VCaP (cell line): ENCODE measurements at regions not wholly inside any gene's neighbourhood (a gene's known extent, or its start where the extent isn't known, plus 50 kb on each side); places are given as distances from the start of the nearest gene placed in this dataset.
"Not testable (repeated sequence)": the region's sequence is repeated elsewhere in the genome, so short reads cannot be mapped to it uniquely, and the experiment has no call there.

Source experiments
- H3K27ac ChIP-seq: fragments of 450-650 bp; 2 replicates; pipeline ENCODE4 v1.5.1; 2017
- CTCF ChIP-seq: fragments of 450-650 bp; conservative IDR thresholded peaks from 2 replicates; pipeline ENCODE4 v1.5.1; 2017; ENCODE audit warnings: mild to moderate bottlenecking, moderate library complexity

GRCh38 chr6:81612136-81612535 is 140.3 kb downstream of the TENT5A start:
- H3K27ac ChIP-seq, result no peak overlapping the region
- TF ChIP-seq CTCF, result no peak

- no peak for TF ChIP-seq CTCF
- H3K27ac ChIP-seq, result no peak overlapping the region
Observed at GRCh38 chr6:81609736-81610135, 142.7 kb downstream of the TENT5A start.

GRCh38 chr6:81608776-81609175 is 143.7 kb downstream of the TENT5A start:
- no peak overlapping the region for H3K27ac ChIP-seq
- TF ChIP-seq CTCF, result no peak

- no peak overlapping the region for H3K27ac ChIP-seq
- TF ChIP-seq CTCF, result no peak
Observed at GRCh38 chr6:81606965-81607381, 145.5 kb downstream of the TENT5A start.

GRCh38 chr6:81605526-81605925 is 147.0 kb downstream of the TENT5A start:
- H3K27ac ChIP-seq, result no peak overlapping the region

GRCh38 chr6:81601918-81602317 is 150.6 kb downstream of the TENT5A start:
- no peak for TF ChIP-seq CTCF
- H3K27ac ChIP-seq, result no peak overlapping the region

More at GRCh38 chr6:81605526-81605925, 147.0 kb downstream of the TENT5A start:
- TF ChIP-seq CTCF, result no peak

- not testable (repeated sequence) for H3K27ac ChIP-seq
Observed at GRCh38 chr6:81600488-81600887, 152.0 kb downstream of the TENT5A start.

GRCh38 chr6:81594501-81594900 is 158.0 kb downstream of the TENT5A start:
- TF ChIP-seq CTCF, result no peak
- no peak overlapping the region for H3K27ac ChIP-seq
